Chondrocyte (in vitro differentiated cells): ENCODE measurements at regions not wholly inside any gene's neighbourhood (a gene's known extent, or its start where the extent isn't known, plus 50 kb on each side); places are given as distances from the start of the nearest gene placed in this dataset.

ENCODE experiments used
- DNase-seq: peaks from one replicate; pipeline ENCODE4 v3.0.0; 2021; ENCODE audit warnings: mixed read lengths, low spot score
- H3K27ac Mint-ChIP-seq: one replicate; pipeline ENCODE4 v1.8.0; 2021; ENCODE audit warnings: mild to moderate bottlenecking, moderate library complexity, mixed read lengths; ENCODE audit not compliant: unreplicated experiment
- H3K27me3 Mint-ChIP-seq: 2 replicates; pipeline ENCODE4 v1.8.0; 2021; ENCODE audit warnings: low read depth, mixed read lengths
- H3K36me3 Mint-ChIP-seq: 2 replicates; pipeline ENCODE4 v1.8.0; 2021; ENCODE audit warnings: low read depth, mixed read lengths
- H3K4me1 Mint-ChIP-seq: 2 replicates; pipeline ENCODE4 v1.8.0; 2021; ENCODE audit warnings: low read depth, mild to moderate bottlenecking, mixed read lengths
- H3K4me3 Mint-ChIP-seq: one replicate; pipeline ENCODE4 v1.8.0; 2021; ENCODE audit warnings: mild to moderate bottlenecking, moderate library complexity, mixed read lengths; ENCODE audit not compliant: unreplicated experiment
- H3K9me3 Mint-ChIP-seq: 2 replicates; pipeline ENCODE4 v1.8.0; 2021; ENCODE audit warnings: low read depth, mixed read lengths
- TF ChIP-seq, protein P1 (sequence below): fragments of 200-600 bp; sonication (generic); IDR thresholded peaks from 2 replicates; pipeline ENCODE4 v1.5.0; 2021; ENCODE audit warnings: antibody characterized with exemption, mild to moderate bottlenecking, moderate library complexity

DNA sequence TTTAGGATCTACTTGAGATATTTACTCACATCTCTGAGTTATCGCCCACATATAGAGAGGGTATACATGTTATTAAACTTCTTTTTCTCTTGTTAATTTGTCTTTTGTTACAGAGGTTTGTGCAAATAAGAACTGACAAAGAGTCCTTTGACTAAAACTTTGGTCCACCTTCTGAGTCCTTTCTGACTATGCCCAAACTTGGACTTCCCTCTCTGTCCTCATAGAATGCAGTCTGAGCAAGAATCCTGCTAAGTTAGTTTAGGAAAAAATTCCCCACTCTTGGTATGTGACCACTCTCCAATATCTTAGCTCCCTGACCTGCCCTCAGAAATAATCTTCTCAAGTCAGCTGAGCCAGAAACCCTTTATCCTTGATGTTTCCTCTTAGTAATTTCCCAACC is 257.5 kb upstream of the REG3G start:
- Mint-ChIP-seq H3K27ac (no peak overlapping the region), H3K36me3 (no peaks in the 10 kb centered on the region), H3K4me3 (no peak overlapping the region), H3K9me3 (peaks cover 10% of the 10 kb centered on the region), H3K4me1 (no peaks in the 10 kb centered on the region), H3K27me3 (peaks cover 8% of the 10 kb centered on the region)
- no peak for DNase-seq
- TF ChIP-seq, protein P1, sequence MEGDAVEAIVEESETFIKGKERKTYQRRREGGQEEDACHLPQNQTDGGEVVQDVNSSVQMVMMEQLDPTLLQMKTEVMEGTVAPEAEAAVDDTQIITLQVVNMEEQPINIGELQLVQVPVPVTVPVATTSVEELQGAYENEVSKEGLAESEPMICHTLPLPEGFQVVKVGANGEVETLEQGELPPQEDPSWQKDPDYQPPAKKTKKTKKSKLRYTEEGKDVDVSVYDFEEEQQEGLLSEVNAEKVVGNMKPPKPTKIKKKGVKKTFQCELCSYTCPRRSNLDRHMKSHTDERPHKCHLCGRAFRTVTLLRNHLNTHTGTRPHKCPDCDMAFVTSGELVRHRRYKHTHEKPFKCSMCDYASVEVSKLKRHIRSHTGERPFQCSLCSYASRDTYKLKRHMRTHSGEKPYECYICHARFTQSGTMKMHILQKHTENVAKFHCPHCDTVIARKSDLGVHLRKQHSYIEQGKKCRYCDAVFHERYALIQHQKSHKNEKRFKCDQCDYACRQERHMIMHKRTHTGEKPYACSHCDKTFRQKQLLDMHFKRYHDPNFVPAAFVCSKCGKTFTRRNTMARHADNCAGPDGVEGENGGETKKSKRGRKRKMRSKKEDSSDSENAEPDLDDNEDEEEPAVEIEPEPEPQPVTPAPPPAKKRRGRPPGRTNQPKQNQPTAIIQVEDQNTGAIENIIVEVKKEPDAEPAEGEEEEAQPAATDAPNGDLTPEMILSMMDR, result no peak

DNA sequence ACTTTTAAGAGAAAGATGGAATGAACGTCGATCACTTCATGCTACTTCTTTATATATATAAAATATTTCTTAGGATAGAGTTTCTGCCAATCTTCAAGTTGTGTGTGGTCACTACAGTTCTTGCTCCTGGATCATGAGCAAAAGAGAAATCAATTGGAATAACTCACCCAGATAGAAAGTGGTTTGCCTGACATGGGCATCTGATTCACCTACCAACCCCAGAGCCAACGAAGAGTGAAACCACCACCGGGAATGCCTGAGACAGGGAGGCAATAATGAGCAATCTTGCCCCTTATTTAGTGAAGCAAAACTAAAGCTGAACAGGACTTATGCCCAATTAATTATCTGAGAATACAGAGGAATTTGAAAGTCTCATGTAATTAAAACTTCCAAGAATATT is 250.2 kb upstream of the REG3G start:
- TF ChIP-seq, protein P1, result no peak
- Mint-ChIP-seq H3K4me1 (no peaks in the 10 kb centered on the region), H3K36me3 (no peaks in the 10 kb centered on the region), H3K4me3 (no peak overlapping the region), H3K27me3 (peaks cover 18% of the 10 kb centered on the region), H3K9me3 (peaks cover 6% of the 10 kb centered on the region), H3K27ac (no peak overlapping the region)
- DNase-seq, result no peak

- Mint-ChIP-seq H3K9me3 (peaks cover 6% of the 10 kb centered on the region), H3K27ac (no peak overlapping the region)
These were observed 246.6 kb upstream of the REG3G start for GRCh38 chr2:78778756-78779510.

DNA sequence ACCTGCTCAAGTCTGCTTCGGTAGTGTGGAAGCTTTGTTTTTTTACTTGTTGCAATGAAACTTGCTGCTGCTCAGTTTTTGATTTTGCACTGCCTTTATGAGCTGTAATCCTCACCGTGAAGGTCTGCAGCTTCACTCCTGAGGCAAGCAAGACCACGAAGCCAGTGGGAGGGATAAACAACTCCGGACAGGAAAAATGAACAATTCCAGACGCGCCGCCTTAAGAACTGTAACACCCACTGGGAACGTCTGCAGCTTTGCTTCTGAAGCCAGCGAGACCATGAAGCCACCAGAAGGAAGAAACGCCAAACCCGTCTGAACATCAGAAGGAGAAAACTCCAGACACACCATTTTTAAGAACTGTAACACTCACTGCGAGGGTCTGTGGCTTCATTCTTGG is 245.7 kb upstream of the REG3G start:
- H3K4me1 Mint-ChIP-seq, result no peaks in the 10 kb centered on the region
- no peaks in the 10 kb centered on the region for H3K36me3 Mint-ChIP-seq
- no peak overlapping the region for H3K4me3 Mint-ChIP-seq
- H3K27ac Mint-ChIP-seq, result no peak overlapping the region
- TF ChIP-seq, protein P1, result no peak
- peaks cover 6% of the 10 kb centered on the region for H3K9me3 Mint-ChIP-seq
- peaks cover 10% of the 10 kb centered on the region for H3K27me3 Mint-ChIP-seq
- no peak for DNase-seq

More at GRCh38 chr2:78778756-78779510, 246.6 kb upstream of the REG3G start:
- no peaks in the 10 kb centered on the region for H3K4me1 Mint-ChIP-seq
- TF ChIP-seq, protein P1, result no peak
- no peak overlapping the region for H3K4me3 Mint-ChIP-seq
- DNase-seq, result peak; percentile 89
- peaks cover 10% of the 10 kb centered on the region for H3K27me3 Mint-ChIP-seq
- H3K36me3 Mint-ChIP-seq, result no peaks in the 10 kb centered on the region

DNA sequence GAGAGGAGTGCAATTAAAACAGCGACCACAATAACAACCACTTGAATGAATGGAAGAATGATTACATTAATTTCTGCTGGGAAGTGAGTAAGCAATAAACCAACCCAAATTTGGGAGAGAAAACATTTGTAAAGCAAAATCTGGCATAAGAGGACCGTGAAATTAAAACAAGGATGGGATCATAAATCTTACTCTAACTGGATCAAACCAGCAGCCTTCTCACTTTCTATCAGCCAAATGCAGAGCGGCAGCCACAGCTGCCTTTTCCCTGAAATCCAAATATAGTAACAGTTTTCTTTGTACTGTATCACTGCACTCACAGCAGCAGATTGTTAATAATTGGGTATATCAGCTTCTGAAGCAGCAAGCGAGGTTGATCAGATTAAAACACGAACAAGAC is 245.2 kb upstream of the REG3G start:
- TF ChIP-seq, protein P1, result no peak
- Mint-ChIP-seq H3K9me3 (peaks cover 6% of the 10 kb centered on the region), H3K4me3 (no peak overlapping the region), H3K27ac (no peak overlapping the region), H3K36me3 (no peaks in the 10 kb centered on the region), H3K27me3 (peaks cover 10% of the 10 kb centered on the region), H3K4me1 (no peaks in the 10 kb centered on the region)
- DNase-seq, result no peak
